ENCODE measurements at regions not wholly inside any gene's neighbourhood (a gene's known extent, or its start where the extent isn't known, plus 50 kb on each side); places are given as distances from the start of the nearest gene placed in this dataset.

DNA sequence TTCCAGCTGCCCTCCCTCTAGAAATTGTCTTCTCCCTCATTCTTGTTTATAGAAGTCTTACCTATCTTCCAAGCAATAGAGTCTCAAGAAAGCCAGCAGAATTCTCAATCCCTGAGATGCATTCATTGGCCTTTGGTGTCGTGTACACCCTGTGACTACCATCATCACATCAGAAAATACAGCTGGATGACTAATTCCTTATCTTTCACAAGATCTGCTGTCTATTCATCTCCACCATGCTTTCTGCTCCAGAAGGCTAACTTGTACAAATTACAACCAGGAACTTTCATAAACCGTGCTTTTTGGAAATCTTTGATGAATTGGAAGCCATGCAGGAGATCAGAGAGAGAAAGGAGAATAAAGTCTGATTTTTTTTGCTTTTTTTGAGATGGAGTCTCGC, 1062.9 kb upstream of the GHITM start:
- TF ChIP-seq, protein P1, sequence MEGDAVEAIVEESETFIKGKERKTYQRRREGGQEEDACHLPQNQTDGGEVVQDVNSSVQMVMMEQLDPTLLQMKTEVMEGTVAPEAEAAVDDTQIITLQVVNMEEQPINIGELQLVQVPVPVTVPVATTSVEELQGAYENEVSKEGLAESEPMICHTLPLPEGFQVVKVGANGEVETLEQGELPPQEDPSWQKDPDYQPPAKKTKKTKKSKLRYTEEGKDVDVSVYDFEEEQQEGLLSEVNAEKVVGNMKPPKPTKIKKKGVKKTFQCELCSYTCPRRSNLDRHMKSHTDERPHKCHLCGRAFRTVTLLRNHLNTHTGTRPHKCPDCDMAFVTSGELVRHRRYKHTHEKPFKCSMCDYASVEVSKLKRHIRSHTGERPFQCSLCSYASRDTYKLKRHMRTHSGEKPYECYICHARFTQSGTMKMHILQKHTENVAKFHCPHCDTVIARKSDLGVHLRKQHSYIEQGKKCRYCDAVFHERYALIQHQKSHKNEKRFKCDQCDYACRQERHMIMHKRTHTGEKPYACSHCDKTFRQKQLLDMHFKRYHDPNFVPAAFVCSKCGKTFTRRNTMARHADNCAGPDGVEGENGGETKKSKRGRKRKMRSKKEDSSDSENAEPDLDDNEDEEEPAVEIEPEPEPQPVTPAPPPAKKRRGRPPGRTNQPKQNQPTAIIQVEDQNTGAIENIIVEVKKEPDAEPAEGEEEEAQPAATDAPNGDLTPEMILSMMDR (IDR thresholded peaks at IDR 0.05): no peak
- no peak for TF ChIP-seq POLR2A (IDR thresholded peaks at IDR 0.05)
